SK-N-SH treated with all-trans-retinoic acid at 6 μM for 48 hours (cell line): ENCODE measurements at regions not wholly inside any gene's neighbourhood (a gene's known extent, or its start where the extent isn't known, plus 50 kb on each side); places are given as distances from the start of the nearest gene placed in this dataset.

Source experiments
- ATAC-seq: fragments of 200-7000 bp; cut with Tn5 transposase; 3 replicates; pipeline ENCODE4 v1.9.1; 2020; ENCODE audit warnings: mild to moderate bottlenecking, moderate library complexity
- ARNTL ChIP-seq: fragments of 450-650 bp; formaldehyde crosslinking; IDR thresholded peaks from 2 replicates; pipeline ENCODE4 v1.5.0; 2020; ENCODE audit warnings: low read depth, mild to moderate bottlenecking, moderate library complexity, borderline replicate concordance
- BACH2 ChIP-seq: fragments of 250-450 bp; sonication (Bioruptor Pico); IDR thresholded peaks from 2 replicates; pipeline ENCODE4 v1.9.0; 2021; ENCODE audit warnings: mild to moderate bottlenecking, borderline replicate concordance
- CSDC2 ChIP-seq: fragments of 250-450 bp; sonication (Bioruptor Pico); IDR thresholded peaks from 2 replicates; pipeline ENCODE4 v1.5.0; 2020; ENCODE audit warnings: mild to moderate bottlenecking, moderate library complexity
- CSRNP3 ChIP-seq: fragments of 250-450 bp; sonication (Bioruptor Pico); IDR thresholded peaks from 2 replicates; pipeline ENCODE4 v1.5.1; 2021; ENCODE audit warnings: mild to moderate bottlenecking, moderate library complexity
- ESRRG ChIP-seq: fragments of 250-450 bp; sonication (Bioruptor Pico); IDR thresholded peaks from 2 replicates; pipeline ENCODE4 v1.6.1; 2021; ENCODE audit warnings: mild to moderate bottlenecking
- GLIS3 ChIP-seq: fragments of 250-450 bp; sonication (Bioruptor Pico); IDR thresholded peaks from 2 replicates; pipeline ENCODE4 v1.5.0; 2020; ENCODE audit warnings: mild to moderate bottlenecking, moderate library complexity
- ISL1 ChIP-seq: fragments of 250-450 bp; sonication (Bioruptor Pico); IDR thresholded peaks from 2 replicates; pipeline ENCODE4 v2.1.2; 2022; ENCODE audit warnings: mild to moderate bottlenecking, moderate library complexity
- OSR1 ChIP-seq: fragments of 250-450 bp; sonication (Bioruptor Pico); IDR thresholded peaks from 2 replicates; pipeline ENCODE4 v1.8.0; 2022; ENCODE audit warnings: moderate library complexity, mild to moderate bottlenecking, inconsistent platforms
- PPARA ChIP-seq: fragments of 250-450 bp; sonication (Bioruptor Pico); IDR thresholded peaks from 2 replicates; pipeline ENCODE4 v1.5.0; 2020; ENCODE audit warnings: mild to moderate bottlenecking, borderline replicate concordance
- RARB ChIP-seq: fragments of 250-450 bp; sonication (Bioruptor Pico); IDR thresholded peaks from 2 replicates; pipeline ENCODE4 v1.8.0; 2021; ENCODE audit warnings: mild to moderate bottlenecking, moderate library complexity
- SNAI2 ChIP-seq: fragments of 250-450 bp; sonication (Bioruptor Pico); IDR thresholded peaks from 2 replicates; pipeline ENCODE4 v1.5.0; 2020; ENCODE audit warnings: mild to moderate bottlenecking, moderate library complexity
- TCF4 ChIP-seq: fragments of 250-450 bp; sonication (Bioruptor Pico); IDR thresholded peaks from 2 replicates; pipeline ENCODE4 v1.8.0; 2021; ENCODE audit warnings: mild to moderate bottlenecking, moderate library complexity, borderline replicate concordance
- TOX ChIP-seq: fragments of 250-450 bp; sonication (Bioruptor Pico); IDR thresholded peaks from 2 replicates; pipeline ENCODE4 v1.8.0; 2021; ENCODE audit warnings: mild to moderate bottlenecking, moderate library complexity, borderline replicate concordance
- TSHZ2 ChIP-seq: fragments of 250-450 bp; sonication (Bioruptor Pico); IDR thresholded peaks from 2 replicates; pipeline ENCODE4 v1.5.0; 2020; ENCODE audit warnings: mild to moderate bottlenecking, moderate library complexity
- ZC3H10 ChIP-seq: fragments of 250-450 bp; sonication (Bioruptor Pico); IDR thresholded peaks from 2 replicates; pipeline ENCODE4 v1.5.1; 2021; ENCODE audit warnings: mild to moderate bottlenecking, moderate library complexity
- ZFP3 ChIP-seq: fragments of 250-450 bp; sonication (Bioruptor Pico); IDR thresholded peaks from 2 replicates; pipeline ENCODE4 v1.5.0; 2020; ENCODE audit warnings: mild to moderate bottlenecking, moderate library complexity
- ZFP30 ChIP-seq: fragments of 450-650 bp; formaldehyde crosslinking; IDR thresholded peaks from 2 replicates; pipeline ENCODE4 v1.5.0; 2022; ENCODE audit warnings: mild to moderate bottlenecking, moderate library complexity
- ZNF565 ChIP-seq: fragments of 450-650 bp; formaldehyde crosslinking; conservative IDR thresholded peaks from 2 replicates; pipeline ENCODE4 v1.5.0; 2020; ENCODE audit warnings: low read depth, mild to moderate bottlenecking, moderate library complexity
- ZNF70 ChIP-seq: fragments of 450-650 bp; formaldehyde crosslinking; IDR thresholded peaks from 2 replicates; pipeline ENCODE4 v1.5.0; 2020; ENCODE audit warnings: mild to moderate bottlenecking, moderate library complexity
- ZNF8 ChIP-seq: fragments of 450-650 bp; formaldehyde crosslinking; IDR thresholded peaks from 2 replicates; pipeline ENCODE4 v1.5.0; 2020; ENCODE audit warnings: mild to moderate bottlenecking, moderate library complexity
- TF ChIP-seq, protein P1 (sequence below): fragments of 250-450 bp; sonication (Bioruptor Pico); IDR thresholded peaks from 2 replicates; pipeline ENCODE4 v1.8.0; 2020; ENCODE audit warnings: mild to moderate bottlenecking, moderate library complexity, borderline replicate concordance

DNA sequence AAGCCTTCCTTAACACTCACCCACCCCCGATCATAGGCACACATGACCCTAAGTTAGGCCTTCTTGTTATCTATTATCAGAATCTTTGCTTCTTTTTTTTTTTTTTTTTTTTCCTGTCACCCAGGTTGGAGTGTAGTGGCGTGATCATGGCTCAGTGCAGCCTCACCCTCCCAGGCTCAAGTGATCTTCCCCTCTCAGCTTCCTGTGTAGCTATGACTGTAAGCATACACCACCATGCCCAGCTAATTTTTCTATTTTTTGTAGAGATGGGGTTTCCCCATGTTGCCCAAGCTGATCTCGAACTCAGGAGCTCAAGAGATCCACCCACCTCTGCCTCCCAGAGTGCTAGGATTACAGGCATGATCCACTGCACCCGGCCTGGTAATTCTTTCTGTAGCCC, 328.7 kb downstream of the NR4A2 start (continued):
- TF ChIP-seq TSHZ2 (CRISPR knock-in tag) = no peak

DNA sequence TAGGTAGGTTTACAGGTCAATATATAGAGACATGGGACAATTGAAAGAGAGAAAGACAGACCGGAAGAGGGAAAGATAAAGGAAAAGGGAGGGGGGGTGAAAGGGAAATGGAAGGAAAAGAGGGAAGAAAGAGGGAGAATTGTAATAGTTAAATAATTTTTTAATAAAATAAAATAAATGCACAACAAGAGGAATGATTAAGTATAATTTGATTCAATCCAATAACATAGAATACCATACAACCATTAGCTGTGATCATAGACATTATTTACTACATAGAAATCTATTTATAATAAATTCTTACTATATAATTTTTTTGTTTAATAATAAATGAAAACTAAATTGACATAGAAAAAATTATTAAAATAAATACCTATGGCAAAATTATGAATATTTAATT, 330.7 kb downstream of the NR4A2 start:
- ATAC-seq = no peak
- no peak for TF ChIP-seq ISL1 (CRISPR knock-in tag)
- no peak for TF ChIP-seq ESRRG (CRISPR knock-in tag)
- TF ChIP-seq SNAI2 (CRISPR knock-in tag) = no peak
- no peak for TF ChIP-seq ARNTL (CRISPR knock-in tag)
- TF ChIP-seq ZNF565 (CRISPR knock-in tag) = no peak
- TF ChIP-seq BACH2 (CRISPR knock-in tag) = no peak
- no peak for TF ChIP-seq TSHZ2 (CRISPR knock-in tag)
- TF ChIP-seq ZC3H10 (CRISPR knock-in tag) = no peak
- TF ChIP-seq CSRNP3 (CRISPR knock-in tag) = no peak
- no peak for TF ChIP-seq PPARA (CRISPR knock-in tag)

GRCh38 chr2:155997538-155997937, 335.0 kb downstream of the NR4A2 start:
- TF ChIP-seq PPARA (CRISPR knock-in tag) (no peak), ZNF8 (no peak), TCF4 (CRISPR knock-in tag) (no peak), ZC3H10 (CRISPR knock-in tag) (no peak), CSRNP3 (CRISPR knock-in tag) (no peak), TOX (no peak), ZFP30 (CRISPR knock-in tag) (no peak), TSHZ2 (CRISPR knock-in tag) (no peak), BACH2 (CRISPR knock-in tag) (no peak), ZNF565 (CRISPR knock-in tag) (no peak), RARB (CRISPR knock-in tag) (no peak), ESRRG (CRISPR knock-in tag) (no peak), ARNTL (CRISPR knock-in tag) (no peak), OSR1 (CRISPR knock-in tag) (no peak), GLIS3 (CRISPR knock-in tag) (no peak), ZFP3 (CRISPR knock-in tag) (no peak), ZNF70 (no peak), CSDC2 (CRISPR knock-in tag) (no peak), ISL1 (CRISPR knock-in tag) (no peak)
- TF ChIP-seq, protein P1, sequence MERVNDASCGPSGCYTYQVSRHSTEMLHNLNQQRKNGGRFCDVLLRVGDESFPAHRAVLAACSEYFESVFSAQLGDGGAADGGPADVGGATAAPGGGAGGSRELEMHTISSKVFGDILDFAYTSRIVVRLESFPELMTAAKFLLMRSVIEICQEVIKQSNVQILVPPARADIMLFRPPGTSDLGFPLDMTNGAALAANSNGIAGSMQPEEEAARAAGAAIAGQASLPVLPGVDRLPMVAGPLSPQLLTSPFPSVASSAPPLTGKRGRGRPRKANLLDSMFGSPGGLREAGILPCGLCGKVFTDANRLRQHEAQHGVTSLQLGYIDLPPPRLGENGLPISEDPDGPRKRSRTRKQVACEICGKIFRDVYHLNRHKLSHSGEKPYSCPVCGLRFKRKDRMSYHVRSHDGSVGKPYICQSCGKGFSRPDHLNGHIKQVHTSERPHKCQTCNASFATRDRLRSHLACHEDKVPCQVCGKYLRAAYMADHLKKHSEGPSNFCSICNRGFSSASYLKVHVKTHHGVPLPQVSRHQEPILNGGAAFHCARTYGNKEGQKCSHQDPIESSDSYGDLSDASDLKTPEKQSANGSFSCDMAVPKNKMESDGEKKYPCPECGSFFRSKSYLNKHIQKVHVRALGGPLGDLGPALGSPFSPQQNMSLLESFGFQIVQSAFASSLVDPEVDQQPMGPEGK = no peak

More at GRCh38 chr2:155997538-155997937, 335.0 kb downstream of the NR4A2 start:
- no peak for ATAC-seq
